ENCODE measurements at regions not wholly inside any gene's neighbourhood (a gene's known extent, or its start where the extent isn't known, plus 50 kb on each side); places are given as distances from the start of the nearest gene placed in this dataset.

DNA sequence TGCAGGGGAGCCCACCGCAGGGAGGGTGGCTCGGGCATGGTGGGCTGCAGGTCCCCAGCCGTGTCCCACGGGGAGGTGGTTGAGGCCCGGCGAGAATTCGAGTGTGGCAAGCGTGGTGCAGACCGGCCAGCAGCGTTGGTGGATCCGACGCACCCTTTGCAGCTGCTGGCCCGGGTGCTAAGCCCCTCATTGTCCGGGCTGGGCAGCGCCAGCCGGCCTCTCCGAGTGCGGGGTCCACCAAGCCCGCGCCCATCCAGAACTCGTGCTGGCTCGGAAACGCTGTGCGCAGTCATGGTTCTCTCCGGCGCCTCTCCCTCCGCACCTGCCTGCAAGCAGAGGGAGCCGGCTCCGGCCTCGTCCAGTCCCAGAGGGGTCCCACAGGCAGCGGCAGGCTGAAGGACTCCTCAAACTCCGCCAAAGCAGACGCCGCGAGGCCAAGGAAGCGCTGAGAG, 177.0 kb upstream of the SLC35G4 start:
- TF ChIP-seq, protein P1, sequence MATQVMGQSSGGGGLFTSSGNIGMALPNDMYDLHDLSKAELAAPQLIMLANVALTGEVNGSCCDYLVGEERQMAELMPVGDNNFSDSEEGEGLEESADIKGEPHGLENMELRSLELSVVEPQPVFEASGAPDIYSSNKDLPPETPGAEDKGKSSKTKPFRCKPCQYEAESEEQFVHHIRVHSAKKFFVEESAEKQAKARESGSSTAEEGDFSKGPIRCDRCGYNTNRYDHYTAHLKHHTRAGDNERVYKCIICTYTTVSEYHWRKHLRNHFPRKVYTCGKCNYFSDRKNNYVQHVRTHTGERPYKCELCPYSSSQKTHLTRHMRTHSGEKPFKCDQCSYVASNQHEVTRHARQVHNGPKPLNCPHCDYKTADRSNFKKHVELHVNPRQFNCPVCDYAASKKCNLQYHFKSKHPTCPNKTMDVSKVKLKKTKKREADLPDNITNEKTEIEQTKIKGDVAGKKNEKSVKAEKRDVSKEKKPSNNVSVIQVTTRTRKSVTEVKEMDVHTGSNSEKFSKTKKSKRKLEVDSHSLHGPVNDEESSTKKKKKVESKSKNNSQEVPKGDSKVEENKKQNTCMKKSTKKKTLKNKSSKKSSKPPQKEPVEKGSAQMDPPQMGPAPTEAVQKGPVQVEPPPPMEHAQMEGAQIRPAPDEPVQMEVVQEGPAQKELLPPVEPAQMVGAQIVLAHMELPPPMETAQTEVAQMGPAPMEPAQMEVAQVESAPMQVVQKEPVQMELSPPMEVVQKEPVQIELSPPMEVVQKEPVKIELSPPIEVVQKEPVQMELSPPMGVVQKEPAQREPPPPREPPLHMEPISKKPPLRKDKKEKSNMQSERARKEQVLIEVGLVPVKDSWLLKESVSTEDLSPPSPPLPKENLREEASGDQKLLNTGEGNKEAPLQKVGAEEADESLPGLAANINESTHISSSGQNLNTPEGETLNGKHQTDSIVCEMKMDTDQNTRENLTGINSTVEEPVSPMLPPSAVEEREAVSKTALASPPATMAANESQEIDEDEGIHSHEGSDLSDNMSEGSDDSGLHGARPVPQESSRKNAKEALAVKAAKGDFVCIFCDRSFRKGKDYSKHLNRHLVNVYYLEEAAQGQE (tag by site-specific recombination; IDR thresholded peaks at IDR 0.05), result no peak
- TF ChIP-seq, protein P2, sequence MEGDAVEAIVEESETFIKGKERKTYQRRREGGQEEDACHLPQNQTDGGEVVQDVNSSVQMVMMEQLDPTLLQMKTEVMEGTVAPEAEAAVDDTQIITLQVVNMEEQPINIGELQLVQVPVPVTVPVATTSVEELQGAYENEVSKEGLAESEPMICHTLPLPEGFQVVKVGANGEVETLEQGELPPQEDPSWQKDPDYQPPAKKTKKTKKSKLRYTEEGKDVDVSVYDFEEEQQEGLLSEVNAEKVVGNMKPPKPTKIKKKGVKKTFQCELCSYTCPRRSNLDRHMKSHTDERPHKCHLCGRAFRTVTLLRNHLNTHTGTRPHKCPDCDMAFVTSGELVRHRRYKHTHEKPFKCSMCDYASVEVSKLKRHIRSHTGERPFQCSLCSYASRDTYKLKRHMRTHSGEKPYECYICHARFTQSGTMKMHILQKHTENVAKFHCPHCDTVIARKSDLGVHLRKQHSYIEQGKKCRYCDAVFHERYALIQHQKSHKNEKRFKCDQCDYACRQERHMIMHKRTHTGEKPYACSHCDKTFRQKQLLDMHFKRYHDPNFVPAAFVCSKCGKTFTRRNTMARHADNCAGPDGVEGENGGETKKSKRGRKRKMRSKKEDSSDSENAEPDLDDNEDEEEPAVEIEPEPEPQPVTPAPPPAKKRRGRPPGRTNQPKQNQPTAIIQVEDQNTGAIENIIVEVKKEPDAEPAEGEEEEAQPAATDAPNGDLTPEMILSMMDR (tag by site-specific recombination; IDR thresholded peaks at IDR 0.05), result no peak
- no peak for TF ChIP-seq TRIM28 (IDR thresholded peaks at IDR 0.05; ENCODE audit: borderline replicate concordance, low read length)
- TF ChIP-seq ZNF239 (tag by site-specific recombination; IDR thresholded peaks at IDR 0.05), result no peak
- TF ChIP-seq ZFP37 (tag by site-specific recombination; IDR thresholded peaks at IDR 0.05), result no peak
- TF ChIP-seq ZNF341 (tag by site-specific recombination; IDR thresholded peaks at IDR 0.05; ENCODE audit: low read depth), result no peak
- no peak for TF ChIP-seq ZBTB21 (tag by site-specific recombination; IDR thresholded peaks at IDR 0.05)
